ENCODE measurements at regions not wholly inside any gene's neighbourhood (a gene's known extent, or its start where the extent isn't known, plus 50 kb on each side); places are given as distances from the start of the nearest gene placed in this dataset.
"Not testable (repeated sequence)": the region's sequence is repeated elsewhere in the genome, so short reads cannot be mapped to it uniquely, and the experiment has no call there.

- no peak for DNase-seq
Measured at GRCh38 chr4:138414202-138414601, 172.1 kb upstream of the SLC7A11 start.

GRCh38 chr4:138413273-138413672 is 171.1 kb upstream of the SLC7A11 start:
- no peak for DNase-seq

- no peak for DNase-seq
Measured at GRCh38 chr4:138412847-138413246, 170.7 kb upstream of the SLC7A11 start.

GRCh38 chr4:138410266-138410665 is 168.1 kb upstream of the SLC7A11 start:
- no peak for DNase-seq

GRCh38 chr4:138409670-138410069 is 167.5 kb upstream of the SLC7A11 start:
- no peak for DNase-seq

- no peak for DNase-seq
Measured at GRCh38 chr4:138408758-138409157, 166.6 kb upstream of the SLC7A11 start.

GRCh38 chr4:138407329-138407728 is 165.2 kb upstream of the SLC7A11 start:
- DNase-seq: no peak

GRCh38 chr4:138406876-138407275 is 164.7 kb upstream of the SLC7A11 start:
- DNase-seq: no peak

GRCh38 chr4:138405934-138406567 is 163.9 kb upstream of the SLC7A11 start:
- no peak for DNase-seq

GRCh38 chr4:138405466-138405891 is 163.3 kb upstream of the SLC7A11 start:
- no peak for DNase-seq

- no peak for DNase-seq
Measured at GRCh38 chr4:138404801-138405200, 162.7 kb upstream of the SLC7A11 start.

GRCh38 chr4:138404251-138404650 is 162.1 kb upstream of the SLC7A11 start:
- DNase-seq: no peak

- DNase-seq: no peak
Measured at GRCh38 chr4:138401334-138401733, 159.2 kb upstream of the SLC7A11 start.

GRCh38 chr4:138400543-138400942 is 158.4 kb upstream of the SLC7A11 start:
- no peak for DNase-seq

GRCh38 chr4:138400066-138400465 is 157.9 kb upstream of the SLC7A11 start:
- DNase-seq: no peak

GRCh38 chr4:138399081-138399480 is 156.9 kb upstream of the SLC7A11 start:
- DNase-seq: no peak

- peak; percentile 90 for DNase-seq
Measured at GRCh38 chr4:138398322-138398721, 156.2 kb upstream of the SLC7A11 start.

GRCh38 chr4:138393886-138394610 is 151.9 kb upstream of the SLC7A11 start:
- DNase-seq: no peak

GRCh38 chr4:138392751-138393308 is 150.7 kb upstream of the SLC7A11 start:
- DNase-seq: no peak

GRCh38 chr4:138389976-138390685 is 148.0 kb upstream of the SLC7A11 start:
- no peak for DNase-seq

- no peak for DNase-seq
Measured at GRCh38 chr4:138374947-138375346, 132.8 kb upstream of the SLC7A11 start.

- DNase-seq: peak; percentile 9
Measured at GRCh38 chr4:138367942-138368341, 125.8 kb upstream of the SLC7A11 start.

GRCh38 chr4:138352446-138352845 is 110.3 kb upstream of the SLC7A11 start:
- not testable (repeated sequence) for DNase-seq

GRCh38 chr4:138348055-138348454 is 105.9 kb upstream of the SLC7A11 start:
- no peak for DNase-seq

Measured in NCI-H510A treated with DMSO at 0.1 percent for 48 hours (cell line).